GM18502 (cell line): ENCODE measurements at regions not wholly inside any gene's neighbourhood (a gene's known extent, or its start where the extent isn't known, plus 50 kb on each side); places are given as distances from the start of the nearest gene placed in this dataset.

ENCODE experiments used
- ATAC-seq: cut with Tn5 transposase; IDR thresholded peaks from one replicate; pipeline ENCODE4 v1.9.1; 2021; ENCODE audit warnings: mild to moderate bottlenecking; ENCODE audit not compliant: unreplicated experiment, poor library complexity

GRCh38 chr15:96276438-96277210, 53.9 kb upstream of the NR2F2 start:
- ATAC-seq = no peak
